ENCODE measurements at regions not wholly inside any gene's neighbourhood (a gene's known extent, or its start where the extent isn't known, plus 50 kb on each side); places are given as distances from the start of the nearest gene placed in this dataset.
"Not testable (repeated sequence)": the region's sequence is repeated elsewhere in the genome, so short reads cannot be mapped to it uniquely, and the experiment has no call there.

DNA sequence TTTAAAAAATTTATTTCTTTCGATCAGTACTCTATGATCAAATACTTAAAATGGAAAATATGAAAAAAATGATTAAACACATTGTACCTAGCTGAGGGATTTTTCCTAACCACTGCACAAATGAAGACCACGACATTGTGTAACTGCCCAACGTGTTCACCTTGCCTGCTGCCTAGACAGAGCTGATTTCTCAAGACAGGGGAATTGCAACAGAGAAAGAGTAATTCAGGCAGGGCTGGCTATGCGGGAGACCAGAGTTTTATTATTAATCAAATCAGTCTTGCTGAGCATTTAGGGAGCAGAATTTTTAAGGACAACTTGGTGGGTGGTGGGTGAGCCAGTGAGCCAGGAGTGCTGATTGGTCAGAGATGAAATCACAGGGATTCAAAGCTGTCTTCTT, 1290.8 kb downstream of the RPIA start:
- not testable (repeated sequence) for H3K36me3 ChIP-seq (ENCODE audit: control insufficient read depth in 1 of 2, insufficient read depth in 2 of 2, low read length in 2 of 2); H3K9me3 ChIP-seq (ENCODE audit: control insufficient read depth in 1 of 2, low read length in 2 of 2); H3K4me3 ChIP-seq (ENCODE audit: low read depth in 1 of 2, low read length in 2 of 2); H3K27me3 ChIP-seq (ENCODE audit: control insufficient read depth in 1 of 2, insufficient read depth in 2 of 2, low read length in 2 of 2); H3K9ac ChIP-seq (ENCODE audit: low read depth in 1 of 2, low read length in 2 of 2); H3K4me1 ChIP-seq (ENCODE audit: control insufficient read depth in 1 of 2, insufficient read depth in 2 of 2, low read length in 2 of 2); H3K27ac ChIP-seq (ENCODE audit: low read depth, low read length)

DNA sequence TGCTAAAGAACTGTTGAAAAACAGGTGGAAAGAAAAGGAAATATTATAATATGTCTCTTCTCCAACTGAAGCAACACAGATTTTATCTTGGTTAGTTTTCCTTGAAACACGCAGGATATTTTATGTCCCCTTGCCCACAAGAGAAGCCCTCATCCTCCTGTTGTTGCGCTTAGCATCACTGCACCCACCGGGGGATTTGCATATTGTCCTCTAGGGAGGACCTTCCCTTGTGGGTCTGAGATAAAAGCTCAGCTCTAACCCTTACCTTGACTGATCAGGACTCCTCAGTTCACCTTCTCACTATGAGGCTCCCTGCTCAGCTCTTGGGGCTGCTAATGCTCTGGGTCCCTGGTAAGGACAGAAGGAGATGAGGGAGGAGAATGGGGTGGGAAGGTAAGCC, 1294.2 kb downstream of the RPIA start:
- H3K9ac ChIP-seq (ENCODE audit: low read depth in 1 of 2, low read length in 2 of 2); H3K9me3 ChIP-seq (ENCODE audit: control insufficient read depth in 1 of 2, low read length in 2 of 2); H3K27ac ChIP-seq (ENCODE audit: low read depth, low read length); H3K4me3 ChIP-seq (ENCODE audit: low read depth in 1 of 2, low read length in 2 of 2); H3K4me1 ChIP-seq (ENCODE audit: control insufficient read depth in 1 of 2, insufficient read depth in 2 of 2, low read length in 2 of 2); H3K36me3 ChIP-seq (ENCODE audit: control insufficient read depth in 1 of 2, insufficient read depth in 2 of 2, low read length in 2 of 2); H3K27me3 ChIP-seq (ENCODE audit: control insufficient read depth in 1 of 2, insufficient read depth in 2 of 2, low read length in 2 of 2): not testable (repeated sequence)

DNA sequence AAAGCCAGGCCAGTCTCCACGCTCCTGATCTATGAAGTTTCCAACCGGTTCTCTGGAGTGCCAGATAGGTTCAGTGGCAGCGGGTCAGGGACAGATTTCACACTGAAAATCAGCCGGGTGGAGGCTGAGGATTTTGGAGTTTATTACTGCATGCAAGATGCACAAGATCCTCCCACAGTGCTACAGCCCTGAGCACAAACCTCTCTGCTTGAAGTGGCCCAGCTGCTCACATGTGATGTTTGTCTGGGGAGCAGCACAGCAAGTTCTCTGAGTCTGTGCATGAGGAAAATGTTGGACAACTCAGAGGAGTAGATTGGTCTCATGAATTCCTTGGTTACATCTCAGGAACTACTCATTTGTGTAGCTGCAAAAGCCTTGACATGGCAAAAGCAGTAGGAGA, 1295.1 kb downstream of the RPIA start:
- H3K9me3 ChIP-seq (ENCODE audit: control insufficient read depth in 1 of 2, low read length in 2 of 2); H3K27me3 ChIP-seq (ENCODE audit: control insufficient read depth in 1 of 2, insufficient read depth in 2 of 2, low read length in 2 of 2); H3K4me3 ChIP-seq (ENCODE audit: low read depth in 1 of 2, low read length in 2 of 2); H3K27ac ChIP-seq (ENCODE audit: low read depth, low read length); H3K9ac ChIP-seq (ENCODE audit: low read depth in 1 of 2, low read length in 2 of 2); H3K4me1 ChIP-seq (ENCODE audit: control insufficient read depth in 1 of 2, insufficient read depth in 2 of 2, low read length in 2 of 2); H3K36me3 ChIP-seq (ENCODE audit: control insufficient read depth in 1 of 2, insufficient read depth in 2 of 2, low read length in 2 of 2): not testable (repeated sequence)

DNA sequence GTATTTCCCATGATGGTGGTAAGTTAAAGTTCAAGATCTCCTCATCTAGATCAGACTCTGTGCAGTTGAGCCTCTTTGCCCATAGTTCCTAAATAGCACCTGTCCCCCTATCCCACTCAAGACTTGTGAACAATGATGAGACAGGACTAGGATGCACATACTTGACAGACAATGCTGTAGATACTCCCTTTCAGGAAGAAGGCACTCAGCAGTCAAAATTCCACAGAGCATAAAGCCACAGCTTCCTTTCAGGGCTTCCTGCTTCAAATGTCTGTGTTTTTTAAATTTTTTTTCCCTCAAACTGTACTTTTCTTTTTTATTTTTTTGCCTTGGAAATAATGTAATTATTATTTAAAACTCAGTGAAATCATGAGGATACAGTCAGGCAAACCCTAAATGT, 1305.3 kb downstream of the RPIA start:
- not testable (repeated sequence) for H3K9ac ChIP-seq (ENCODE audit: low read depth in 1 of 2, low read length in 2 of 2); H3K4me1 ChIP-seq (ENCODE audit: control insufficient read depth in 1 of 2, insufficient read depth in 2 of 2, low read length in 2 of 2); H3K4me3 ChIP-seq (ENCODE audit: low read depth in 1 of 2, low read length in 2 of 2); H3K27ac ChIP-seq (ENCODE audit: low read depth, low read length); H3K36me3 ChIP-seq (ENCODE audit: control insufficient read depth in 1 of 2, insufficient read depth in 2 of 2, low read length in 2 of 2); H3K27me3 ChIP-seq (ENCODE audit: control insufficient read depth in 1 of 2, insufficient read depth in 2 of 2, low read length in 2 of 2); H3K9me3 ChIP-seq (ENCODE audit: control insufficient read depth in 1 of 2, low read length in 2 of 2)

GRCh38 chr2:90004553-90004952, 1313.1 kb downstream of the RPIA start:
- not testable (repeated sequence) for H3K27me3 ChIP-seq (ENCODE audit: control insufficient read depth in 1 of 2, insufficient read depth in 2 of 2, low read length in 2 of 2); H3K4me1 ChIP-seq (ENCODE audit: control insufficient read depth in 1 of 2, insufficient read depth in 2 of 2, low read length in 2 of 2); H3K4me3 ChIP-seq (ENCODE audit: low read depth in 1 of 2, low read length in 2 of 2); H3K9ac ChIP-seq (ENCODE audit: low read depth in 1 of 2, low read length in 2 of 2); H3K27ac ChIP-seq (ENCODE audit: low read depth, low read length); H3K9me3 ChIP-seq (ENCODE audit: control insufficient read depth in 1 of 2, low read length in 2 of 2); H3K36me3 ChIP-seq (ENCODE audit: control insufficient read depth in 1 of 2, insufficient read depth in 2 of 2, low read length in 2 of 2)

DNA sequence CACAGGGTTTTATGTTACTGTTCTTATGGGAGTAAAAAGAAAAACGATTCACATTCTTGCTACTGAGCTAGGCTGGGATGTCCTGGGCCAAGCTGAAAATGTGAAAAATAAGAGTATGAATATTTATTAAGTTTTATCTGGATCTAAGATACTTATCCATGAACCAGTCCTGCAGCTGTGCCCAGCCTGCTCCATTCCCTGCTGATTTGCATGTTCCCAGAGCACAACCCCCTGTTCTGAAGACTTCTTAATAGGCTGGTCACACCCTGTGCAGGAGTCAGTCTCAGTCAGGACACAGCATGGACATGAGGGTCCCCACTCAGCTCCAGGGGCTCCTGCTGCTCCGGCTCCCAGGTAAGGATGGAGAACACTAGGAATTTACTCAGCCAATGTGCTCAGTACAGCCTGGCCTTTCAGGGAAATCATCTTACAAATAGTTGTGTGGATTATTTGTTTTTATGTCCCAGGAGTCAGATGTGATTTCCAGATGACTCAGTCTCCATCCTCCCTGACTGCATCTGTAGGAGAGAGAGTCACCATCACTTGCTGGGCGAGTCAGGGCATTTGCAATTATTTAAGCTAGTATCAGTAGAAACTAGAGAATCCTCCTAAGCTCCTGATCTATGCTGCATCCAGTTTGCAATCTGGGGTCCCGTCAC, 1319.1 kb downstream of the RPIA start:
- not testable (repeated sequence) for H3K36me3 ChIP-seq (ENCODE audit: control insufficient read depth in 1 of 2, insufficient read depth in 2 of 2, low read length in 2 of 2); H3K9me3 ChIP-seq (ENCODE audit: control insufficient read depth in 1 of 2, low read length in 2 of 2)

DNA sequence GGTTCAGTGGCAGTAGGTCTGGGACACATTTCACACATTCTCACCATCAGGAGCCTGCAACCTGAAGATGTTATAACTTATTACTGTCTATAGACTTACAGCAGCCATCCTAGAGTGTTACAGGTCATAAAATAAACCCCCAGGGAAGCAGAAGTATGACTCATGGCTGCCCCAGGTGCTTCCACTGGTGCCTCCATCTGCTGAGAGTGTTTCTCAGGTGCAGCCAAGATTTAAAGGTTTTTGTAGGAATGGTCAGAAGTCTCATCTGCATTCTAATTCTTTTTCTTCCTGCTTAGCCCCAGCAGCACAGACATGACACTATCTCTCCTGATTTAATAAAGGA, 1319.6 kb downstream of the RPIA start:
- not testable (repeated sequence) for H3K9ac ChIP-seq (ENCODE audit: low read depth in 1 of 2, low read length in 2 of 2); H3K4me1 ChIP-seq (ENCODE audit: control insufficient read depth in 1 of 2, insufficient read depth in 2 of 2, low read length in 2 of 2); H3K27me3 ChIP-seq (ENCODE audit: control insufficient read depth in 1 of 2, insufficient read depth in 2 of 2, low read length in 2 of 2); H3K27ac ChIP-seq (ENCODE audit: low read depth, low read length); H3K9me3 ChIP-seq (ENCODE audit: control insufficient read depth in 1 of 2, low read length in 2 of 2); H3K4me3 ChIP-seq (ENCODE audit: low read depth in 1 of 2, low read length in 2 of 2); H3K36me3 ChIP-seq (ENCODE audit: control insufficient read depth in 1 of 2, insufficient read depth in 2 of 2, low read length in 2 of 2)

More for the DNA sequence above, 1319.1 kb downstream of the RPIA start:
- not testable (repeated sequence) for H3K27me3 ChIP-seq (ENCODE audit: control insufficient read depth in 1 of 2, insufficient read depth in 2 of 2, low read length in 2 of 2); H3K27ac ChIP-seq (ENCODE audit: low read depth, low read length); H3K4me3 ChIP-seq (ENCODE audit: low read depth in 1 of 2, low read length in 2 of 2); H3K4me1 ChIP-seq (ENCODE audit: control insufficient read depth in 1 of 2, insufficient read depth in 2 of 2, low read length in 2 of 2); H3K9ac ChIP-seq (ENCODE audit: low read depth in 1 of 2, low read length in 2 of 2)

DNA sequence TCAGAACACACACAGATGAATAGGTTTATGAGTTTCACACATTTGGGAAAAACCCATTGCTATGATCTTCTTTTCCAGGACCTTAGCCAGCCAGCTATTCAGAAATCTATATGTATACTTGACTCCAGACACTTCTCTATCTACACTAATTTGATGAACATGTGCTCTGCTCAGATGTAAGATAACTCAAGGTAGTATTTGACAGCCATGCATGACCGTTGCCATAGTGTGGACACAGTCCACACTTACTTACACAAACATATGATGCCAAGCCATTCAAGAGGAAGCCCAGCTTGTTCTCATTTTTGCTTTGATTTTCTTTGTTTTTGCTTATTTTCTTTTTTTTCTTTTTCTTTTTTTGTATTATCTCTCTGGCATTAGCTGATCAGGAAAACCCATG, 1328.4 kb downstream of the RPIA start:
- H3K9me3 ChIP-seq (ENCODE audit: control insufficient read depth in 1 of 2, low read length in 2 of 2); H3K4me3 ChIP-seq (ENCODE audit: low read depth in 1 of 2, low read length in 2 of 2); H3K27ac ChIP-seq (ENCODE audit: low read depth, low read length); H3K9ac ChIP-seq (ENCODE audit: low read depth in 1 of 2, low read length in 2 of 2); H3K27me3 ChIP-seq (ENCODE audit: control insufficient read depth in 1 of 2, insufficient read depth in 2 of 2, low read length in 2 of 2); H3K4me1 ChIP-seq (ENCODE audit: control insufficient read depth in 1 of 2, insufficient read depth in 2 of 2, low read length in 2 of 2); H3K36me3 ChIP-seq (ENCODE audit: control insufficient read depth in 1 of 2, insufficient read depth in 2 of 2, low read length in 2 of 2): not testable (repeated sequence)

GRCh38 chr2:90021234-90021633, 1329.8 kb downstream of the RPIA start:
- H3K27ac ChIP-seq (ENCODE audit: low read depth, low read length); H3K27me3 ChIP-seq (ENCODE audit: control insufficient read depth in 1 of 2, insufficient read depth in 2 of 2, low read length in 2 of 2); H3K4me3 ChIP-seq (ENCODE audit: low read depth in 1 of 2, low read length in 2 of 2); H3K4me1 ChIP-seq (ENCODE audit: control insufficient read depth in 1 of 2, insufficient read depth in 2 of 2, low read length in 2 of 2); H3K9ac ChIP-seq (ENCODE audit: low read depth in 1 of 2, low read length in 2 of 2); H3K36me3 ChIP-seq (ENCODE audit: control insufficient read depth in 1 of 2, insufficient read depth in 2 of 2, low read length in 2 of 2); H3K9me3 ChIP-seq (ENCODE audit: control insufficient read depth in 1 of 2, low read length in 2 of 2): not testable (repeated sequence)

- H3K27me3 ChIP-seq (ENCODE audit: control insufficient read depth in 1 of 2, insufficient read depth in 2 of 2, low read length in 2 of 2); H3K27ac ChIP-seq (ENCODE audit: low read depth, low read length); H3K9me3 ChIP-seq (ENCODE audit: control insufficient read depth in 1 of 2, low read length in 2 of 2); H3K36me3 ChIP-seq (ENCODE audit: control insufficient read depth in 1 of 2, insufficient read depth in 2 of 2, low read length in 2 of 2); H3K9ac ChIP-seq (ENCODE audit: low read depth in 1 of 2, low read length in 2 of 2); H3K4me1 ChIP-seq (ENCODE audit: control insufficient read depth in 1 of 2, insufficient read depth in 2 of 2, low read length in 2 of 2); H3K4me3 ChIP-seq (ENCODE audit: low read depth in 1 of 2, low read length in 2 of 2): not testable (repeated sequence)
Measured at GRCh38 chr2:90027231-90027643, 1335.8 kb downstream of the RPIA start.

DNA sequence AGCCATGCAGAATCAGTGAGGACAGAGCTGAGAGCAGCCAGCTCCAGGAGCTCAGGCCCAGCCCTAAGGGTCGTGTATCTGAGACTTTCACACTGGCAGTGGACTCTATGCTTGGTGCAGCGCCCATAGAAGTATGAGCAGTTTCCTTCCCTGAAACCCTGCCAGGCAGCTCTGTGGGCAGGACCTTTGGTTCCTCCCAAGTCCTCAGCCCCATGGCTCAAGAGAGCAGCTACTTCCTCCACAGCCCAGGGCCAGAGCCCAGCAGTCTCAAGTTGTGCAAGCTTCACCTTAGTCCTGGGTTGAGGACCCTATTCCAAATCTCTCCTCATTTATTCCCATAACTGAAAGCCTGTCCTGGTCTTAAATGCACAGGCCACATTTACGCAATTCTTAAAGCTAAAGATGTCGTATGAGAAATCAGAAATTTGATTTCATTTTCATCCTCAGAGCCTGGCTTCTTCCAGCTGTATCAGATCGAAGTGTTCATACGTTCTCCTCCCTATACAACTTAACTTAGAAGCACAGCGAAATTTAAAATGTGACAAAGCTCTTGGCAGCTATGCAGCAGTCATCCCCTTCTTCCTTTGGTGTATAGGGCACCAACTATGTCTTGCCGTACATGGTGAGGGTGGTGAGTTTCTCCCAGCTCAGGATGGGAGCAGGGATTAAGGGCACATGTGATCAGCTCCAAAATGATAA, 1337.1 kb downstream of the RPIA start:
- H3K9me3 ChIP-seq (ENCODE audit: control insufficient read depth in 1 of 2, low read length in 2 of 2); H3K4me3 ChIP-seq (ENCODE audit: low read depth in 1 of 2, low read length in 2 of 2); H3K27ac ChIP-seq (ENCODE audit: low read depth, low read length); H3K36me3 ChIP-seq (ENCODE audit: control insufficient read depth in 1 of 2, insufficient read depth in 2 of 2, low read length in 2 of 2); H3K4me1 ChIP-seq (ENCODE audit: control insufficient read depth in 1 of 2, insufficient read depth in 2 of 2, low read length in 2 of 2); H3K9ac ChIP-seq (ENCODE audit: low read depth in 1 of 2, low read length in 2 of 2); H3K27me3 ChIP-seq (ENCODE audit: control insufficient read depth in 1 of 2, insufficient read depth in 2 of 2, low read length in 2 of 2): not testable (repeated sequence)

Measured in duodenal mucosa (tissue), 2 donors.